ENCODE measurements at regions not wholly inside any gene's neighbourhood (a gene's known extent, or its start where the extent isn't known, plus 50 kb on each side); places are given as distances from the start of the nearest gene placed in this dataset.

DNA sequence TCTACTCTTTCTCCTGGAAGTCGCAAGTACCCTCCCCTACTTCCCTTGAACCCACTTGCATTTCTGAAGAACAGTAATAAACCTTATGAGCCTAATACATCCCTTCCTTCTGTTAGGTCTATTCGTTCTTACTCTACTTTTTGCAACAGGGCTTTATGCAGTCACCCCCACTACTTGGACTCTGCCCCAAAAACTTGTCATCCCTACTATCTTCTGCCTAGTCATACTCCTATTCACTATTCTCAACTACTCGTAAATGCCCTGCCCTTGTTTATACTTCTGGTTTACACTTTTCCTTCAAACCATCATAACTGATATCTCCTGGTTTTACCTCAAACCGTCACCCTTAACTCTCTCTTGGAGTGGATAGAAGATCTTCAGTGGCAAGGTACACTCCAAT, 55.2 kb upstream of the SLIT2 start:
- TF ChIP-seq, protein P1, sequence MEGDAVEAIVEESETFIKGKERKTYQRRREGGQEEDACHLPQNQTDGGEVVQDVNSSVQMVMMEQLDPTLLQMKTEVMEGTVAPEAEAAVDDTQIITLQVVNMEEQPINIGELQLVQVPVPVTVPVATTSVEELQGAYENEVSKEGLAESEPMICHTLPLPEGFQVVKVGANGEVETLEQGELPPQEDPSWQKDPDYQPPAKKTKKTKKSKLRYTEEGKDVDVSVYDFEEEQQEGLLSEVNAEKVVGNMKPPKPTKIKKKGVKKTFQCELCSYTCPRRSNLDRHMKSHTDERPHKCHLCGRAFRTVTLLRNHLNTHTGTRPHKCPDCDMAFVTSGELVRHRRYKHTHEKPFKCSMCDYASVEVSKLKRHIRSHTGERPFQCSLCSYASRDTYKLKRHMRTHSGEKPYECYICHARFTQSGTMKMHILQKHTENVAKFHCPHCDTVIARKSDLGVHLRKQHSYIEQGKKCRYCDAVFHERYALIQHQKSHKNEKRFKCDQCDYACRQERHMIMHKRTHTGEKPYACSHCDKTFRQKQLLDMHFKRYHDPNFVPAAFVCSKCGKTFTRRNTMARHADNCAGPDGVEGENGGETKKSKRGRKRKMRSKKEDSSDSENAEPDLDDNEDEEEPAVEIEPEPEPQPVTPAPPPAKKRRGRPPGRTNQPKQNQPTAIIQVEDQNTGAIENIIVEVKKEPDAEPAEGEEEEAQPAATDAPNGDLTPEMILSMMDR (conservative IDR thresholded peaks at IDR 0.05), result no peak
- H3K4me3 Mint-ChIP-seq, result no peak overlapping the region
- H3K9me3 Mint-ChIP-seq, result peaks cover 2% of the 10 kb centered on the region
- H3K27ac Mint-ChIP-seq (ENCODE audit: unreplicated experiment), result no peak overlapping the region
- no peaks in the 10 kb centered on the region for H3K36me3 Mint-ChIP-seq (ENCODE audit: low read depth)
- DNase-seq (ENCODE audit: low read depth, low spot score), result no peak
- no peaks in the 10 kb centered on the region for H3K27me3 Mint-ChIP-seq (ENCODE audit: low read depth)
- no peaks in the 10 kb centered on the region for H3K4me1 Mint-ChIP-seq

DNA sequence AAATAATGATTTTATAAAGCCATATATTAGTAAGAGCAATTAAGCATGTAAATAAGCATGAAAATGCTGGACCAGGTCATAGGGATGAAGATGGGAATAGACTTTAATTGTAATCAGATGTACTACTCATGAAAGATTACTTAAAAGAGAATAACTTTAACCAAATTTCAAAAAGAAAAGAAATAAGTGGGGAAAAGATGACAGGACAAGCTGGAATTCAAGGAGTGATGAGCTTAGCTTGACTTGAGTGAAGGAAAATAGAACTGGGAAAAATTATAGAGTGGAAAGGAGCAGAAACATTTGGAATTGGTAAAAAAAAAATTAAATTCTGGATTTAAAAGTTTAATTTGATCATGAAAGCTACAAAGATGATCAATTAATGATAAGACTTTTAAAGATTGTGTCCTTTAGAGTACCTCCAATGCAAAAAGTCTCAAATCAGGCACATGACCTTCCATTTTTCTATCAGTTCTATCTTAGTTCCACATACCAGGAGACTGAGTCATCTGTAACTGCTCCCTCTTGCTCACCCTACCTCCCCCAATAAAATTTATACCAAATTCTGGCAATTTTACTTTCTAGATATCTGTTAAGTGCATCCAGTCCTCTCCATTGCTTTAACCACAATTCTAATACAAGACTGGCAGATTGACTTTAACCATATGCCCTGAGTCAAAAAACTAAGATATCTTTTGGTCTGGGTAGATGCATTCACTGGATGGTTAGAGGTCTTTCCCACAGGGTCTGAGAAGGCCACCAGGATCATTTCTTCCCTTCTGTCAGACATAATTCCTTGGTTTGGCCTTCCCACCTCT, 56.4 kb upstream of the SLIT2 start:
- Mint-ChIP-seq H3K27me3 (ENCODE audit: low read depth) (no peaks in the 10 kb centered on the region), H3K4me1 (no peaks in the 10 kb centered on the region), H3K4me3 (no peak overlapping the region), H3K9me3 (peaks cover 3% of the 10 kb centered on the region), H3K27ac (ENCODE audit: unreplicated experiment) (no peak overlapping the region), H3K36me3 (ENCODE audit: low read depth) (no peaks in the 10 kb centered on the region)
- no peak for DNase-seq (ENCODE audit: low read depth, low spot score)
- TF ChIP-seq, protein P1 (conservative IDR thresholded peaks at IDR 0.05), result no peak

DNA sequence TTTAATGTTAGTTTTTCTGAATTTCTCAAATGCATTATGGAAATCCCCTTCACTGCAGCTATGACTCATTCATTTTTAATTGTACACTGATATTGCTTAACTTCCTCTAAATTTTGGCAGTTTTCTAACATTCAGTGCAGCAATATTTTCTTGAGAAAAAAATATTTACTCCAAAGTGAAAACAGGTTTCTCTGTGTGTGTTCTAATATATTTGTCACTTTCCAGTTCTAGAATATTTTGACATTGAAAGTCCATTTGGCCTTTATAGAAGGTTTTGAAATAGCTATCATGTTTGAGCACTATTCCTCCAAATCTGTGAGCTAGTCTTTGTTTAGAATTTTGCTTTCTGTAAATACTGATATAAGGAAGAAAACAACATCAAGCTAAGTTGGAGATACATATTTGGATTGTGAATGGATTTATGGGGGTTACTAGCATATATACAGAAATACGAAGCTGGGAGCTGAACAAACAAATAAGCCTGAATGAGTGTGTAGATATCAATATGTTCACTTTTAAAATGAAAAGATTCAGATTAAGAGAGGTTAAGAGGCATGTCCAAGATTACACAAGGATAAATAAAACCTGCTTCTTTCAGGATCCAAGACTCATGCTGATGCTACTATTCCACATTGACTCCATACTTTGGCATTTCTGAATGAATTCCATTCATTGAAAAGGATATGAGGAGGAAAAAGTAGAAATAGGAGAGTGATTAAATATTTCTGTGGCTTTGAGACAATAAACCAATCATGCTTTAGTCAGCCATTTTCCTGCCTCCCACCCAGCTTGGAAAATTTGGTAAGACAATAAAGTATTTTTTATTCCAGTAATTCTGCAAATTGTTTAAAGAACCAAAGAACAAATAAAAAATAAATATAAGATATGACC, 57.3 kb upstream of the SLIT2 start:
- Mint-ChIP-seq H3K27ac (ENCODE audit: unreplicated experiment) (no peak overlapping the region), H3K9me3 (peaks cover 8% of the 10 kb centered on the region), H3K27me3 (ENCODE audit: low read depth) (no peaks in the 10 kb centered on the region), H3K4me1 (no peaks in the 10 kb centered on the region), H3K4me3 (no peak overlapping the region), H3K36me3 (ENCODE audit: low read depth) (no peaks in the 10 kb centered on the region)
- DNase-seq (ENCODE audit: low read depth, low spot score), result no peak
- TF ChIP-seq, protein P1 (conservative IDR thresholded peaks at IDR 0.05), result no peak

DNA sequence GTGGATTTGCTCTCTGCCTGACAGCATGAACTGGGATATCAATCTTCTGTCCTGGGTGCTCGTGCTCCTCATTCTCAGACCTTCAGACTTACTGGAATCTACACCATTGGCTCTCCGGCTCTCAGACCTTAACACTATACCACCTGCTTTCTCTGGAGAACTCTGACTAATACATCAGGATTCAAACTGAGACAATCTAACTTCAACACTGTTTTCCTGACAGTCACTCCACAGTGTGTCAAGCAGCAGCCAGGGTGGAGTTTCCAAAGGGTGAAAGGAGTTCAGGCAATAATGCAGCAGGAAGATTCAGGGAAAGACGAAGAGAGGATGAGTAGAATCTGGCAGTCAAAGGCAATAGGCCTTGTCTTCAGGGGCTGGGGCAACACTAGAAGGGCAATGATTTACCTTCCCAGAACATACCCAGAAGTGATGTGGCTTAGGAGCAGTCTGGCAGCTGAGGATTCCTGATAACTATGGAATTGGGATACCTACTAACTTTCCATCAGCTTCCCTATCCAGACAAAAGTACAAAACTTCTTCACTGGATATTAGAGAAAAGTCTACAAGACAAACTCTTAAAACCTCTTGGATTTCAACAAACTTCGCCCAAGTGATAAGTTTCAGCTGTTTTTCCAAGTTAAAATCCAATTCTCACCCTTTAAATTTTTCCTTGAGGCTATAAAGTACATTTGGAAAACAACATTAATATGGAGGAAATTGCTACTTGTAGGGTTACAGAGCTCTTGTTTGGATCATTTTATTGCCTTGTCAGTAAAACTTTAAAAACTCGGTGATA, 58.4 kb upstream of the SLIT2 start:
- DNase-seq (ENCODE audit: low read depth, low spot score), result no peak
- Mint-ChIP-seq H3K9me3 (peaks cover 8% of the 10 kb centered on the region), H3K27ac (ENCODE audit: unreplicated experiment) (no peak overlapping the region), H3K4me1 (no peaks in the 10 kb centered on the region), H3K27me3 (ENCODE audit: low read depth) (no peaks in the 10 kb centered on the region), H3K36me3 (ENCODE audit: low read depth) (no peaks in the 10 kb centered on the region), H3K4me3 (no peak overlapping the region)
- TF ChIP-seq, protein P1 (conservative IDR thresholded peaks at IDR 0.05), result no peak

DNA sequence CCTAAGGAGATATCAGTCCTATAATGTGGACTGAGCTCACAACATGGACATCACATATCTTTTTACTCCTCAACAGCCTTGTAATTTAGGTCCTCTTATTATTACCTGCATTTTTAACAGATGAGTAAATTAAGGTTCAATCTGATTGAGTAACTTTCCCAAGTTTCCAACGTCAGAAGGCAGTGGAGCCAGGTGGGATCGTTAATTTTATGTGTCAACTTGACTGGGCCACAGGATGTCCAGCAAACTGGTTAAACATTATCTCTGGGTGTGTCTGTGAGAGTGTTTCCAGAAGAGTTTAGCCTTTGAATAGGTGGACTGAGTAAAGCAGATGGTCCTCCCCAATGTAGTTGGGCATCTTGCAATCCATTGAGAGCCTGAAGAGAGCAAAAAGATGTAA, 59.0 kb upstream of the SLIT2 start:
- H3K4me3 Mint-ChIP-seq, result no peak overlapping the region
- TF ChIP-seq, protein P1 (conservative IDR thresholded peaks at IDR 0.05), result no peak
- no peaks in the 10 kb centered on the region for H3K4me1 Mint-ChIP-seq
- H3K27ac Mint-ChIP-seq (ENCODE audit: unreplicated experiment), result no peak overlapping the region
- no peak for DNase-seq (ENCODE audit: low read depth, low spot score)
- peaks cover 8% of the 10 kb centered on the region for H3K9me3 Mint-ChIP-seq
- H3K36me3 Mint-ChIP-seq (ENCODE audit: low read depth), result no peaks in the 10 kb centered on the region
- H3K27me3 Mint-ChIP-seq (ENCODE audit: low read depth), result no peaks in the 10 kb centered on the region
